Right ventricle myocardium superior (tissue), 1 donor: ENCODE measurements at regions not wholly inside any gene's neighbourhood (a gene's known extent, or its start where the extent isn't known, plus 50 kb on each side); places are given as distances from the start of the nearest gene placed in this dataset.
"Not testable (repeated sequence)": the region's sequence is repeated elsewhere in the genome, so short reads cannot be mapped to it uniquely, and the experiment has no call there.

Experiments used
- ATAC-seq: fragments of 200-7000 bp; cut with Tn5 transposase; one replicate; pipeline ENCODE4 v1.9.1; 2020; ENCODE audit warnings: mild to moderate bottlenecking; ENCODE audit not compliant: poor library complexity
- DNase-seq: peaks from one replicate; pipeline ENCODE4 v3.0.0-alpha.2; 2020
- intact Hi-C: fragments of 100-400 bp; cut with DNase I; formaldehyde crosslinking; loops from one replicate; pipeline ENCODE4 v1.11.2; 2022
- donor health status: DM: no; HTN: yes; CAD: no; lungs with severe emphysema.

GRCh38 chr7:76117306-76117991 is 69.5 kb downstream of the MDH2 start:
- DNase-seq, ATAC-seq, intact Hi-C loops: not testable (repeated sequence)

DNA sequence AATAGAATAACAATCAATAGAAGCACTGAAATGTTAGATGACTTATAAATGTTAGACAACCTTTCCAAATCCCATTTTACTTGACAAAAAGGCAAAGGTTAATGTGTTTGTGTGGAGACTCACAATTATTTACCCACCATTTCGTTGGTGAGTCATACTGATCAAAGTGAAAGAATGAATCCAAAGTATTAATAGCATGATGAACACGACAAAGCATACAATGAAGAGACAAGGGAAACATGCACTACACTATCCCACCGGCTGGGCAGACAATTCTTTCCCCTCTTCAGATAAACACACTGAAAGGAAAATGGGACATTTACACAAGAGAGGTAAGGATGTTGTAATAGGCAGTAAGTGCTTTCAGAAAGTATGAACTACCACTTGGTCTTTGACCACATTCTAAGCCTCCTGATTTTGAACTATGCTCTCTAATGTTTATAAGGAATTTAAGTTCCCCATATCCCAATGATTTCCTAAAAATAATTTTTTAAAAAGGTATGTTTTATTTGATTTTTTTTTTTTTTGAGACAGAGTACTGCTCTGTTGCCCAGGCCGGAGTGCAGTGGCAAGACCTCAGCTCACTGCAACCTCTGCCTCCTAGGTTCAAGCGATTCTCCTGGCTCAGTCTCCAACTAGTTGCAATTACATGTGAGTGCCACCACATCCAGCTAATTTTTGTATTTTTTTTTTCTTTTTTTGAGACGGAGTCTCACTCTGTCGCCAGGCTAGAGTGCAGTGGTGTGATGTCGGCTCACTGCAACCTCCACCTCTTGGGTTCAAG is 70.5 kb downstream of the MDH2 start:
- DNase-seq, ATAC-seq, intact Hi-C loops: not testable (repeated sequence)

- DNase-seq (no peak), ATAC-seq (no peak)
- intact Hi-C loops = loop anchor here (10.0 kb wide), 1 partner anchor 76 kb away; the partner anchor contains the start of genes MDH2 and STYXL1
These were observed 73.1 kb downstream of the MDH2 start for GRCh38 chr7:76121044-76121443.

DNA sequence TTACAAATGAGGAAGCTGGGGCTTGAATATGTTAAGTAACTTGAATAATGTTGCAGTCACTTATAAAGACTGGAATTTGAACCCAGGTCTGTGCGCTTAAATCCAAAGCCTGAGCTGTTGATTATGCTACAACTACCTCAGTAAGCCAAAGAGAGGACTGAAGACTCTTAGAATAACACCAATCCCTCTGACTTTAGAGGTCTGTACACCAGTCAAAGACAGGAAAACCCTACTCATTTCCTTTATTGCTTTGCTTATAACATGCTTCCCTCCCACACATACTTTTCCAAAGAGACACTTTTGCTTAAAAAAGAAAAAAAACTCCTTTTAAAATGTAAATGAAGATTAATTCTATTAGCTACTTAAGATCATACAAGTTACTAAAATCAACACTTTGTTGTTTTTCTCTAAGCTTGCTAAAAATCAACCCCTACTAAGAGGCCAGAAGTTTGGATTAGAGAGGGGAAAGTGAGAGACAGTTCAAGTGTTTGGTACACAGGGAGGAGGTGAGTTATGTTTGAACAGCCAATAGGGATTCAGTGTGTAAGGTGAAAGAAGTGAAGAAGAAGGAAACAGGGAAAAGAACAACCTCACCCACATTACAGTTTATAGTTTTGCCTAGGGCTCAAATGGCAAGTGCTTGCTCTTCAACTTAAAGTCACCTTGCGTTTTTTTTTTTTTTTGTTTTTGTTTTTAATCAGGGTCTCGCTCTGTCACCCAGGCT is 74.8 kb downstream of the MDH2 start:
- intact Hi-C loops = loop anchor here (10.0 kb wide), 1 partner anchor 78 kb away; the partner anchor contains the start of genes MDH2 and STYXL1
- ATAC-seq (no peak), DNase-seq (no peak)

DNA sequence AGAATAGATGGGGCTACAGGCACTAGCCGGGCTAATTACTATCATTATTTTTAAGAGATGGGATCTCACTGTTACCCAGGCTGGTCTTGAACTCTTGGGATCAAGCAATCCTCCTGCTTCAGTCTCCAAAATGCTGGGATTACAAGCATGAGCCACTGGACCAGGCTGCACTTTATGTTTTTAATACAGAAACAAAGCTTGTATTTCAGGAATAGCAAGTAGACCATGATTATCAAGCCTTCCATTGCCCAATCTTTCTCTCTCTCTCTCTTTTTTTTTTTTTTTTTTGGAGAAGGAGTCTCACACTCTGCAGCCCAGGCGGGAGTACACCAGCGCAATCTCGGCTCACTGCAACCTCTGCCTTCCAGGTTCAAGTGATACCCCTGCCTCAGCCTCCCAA is 75.4 kb downstream of the MDH2 start:
- no peak for DNase-seq
- intact Hi-C loops = loop anchor here (10.0 kb wide), 1 partner anchor 79 kb away; the partner anchor contains the start of genes MDH2 and STYXL1

DNA sequence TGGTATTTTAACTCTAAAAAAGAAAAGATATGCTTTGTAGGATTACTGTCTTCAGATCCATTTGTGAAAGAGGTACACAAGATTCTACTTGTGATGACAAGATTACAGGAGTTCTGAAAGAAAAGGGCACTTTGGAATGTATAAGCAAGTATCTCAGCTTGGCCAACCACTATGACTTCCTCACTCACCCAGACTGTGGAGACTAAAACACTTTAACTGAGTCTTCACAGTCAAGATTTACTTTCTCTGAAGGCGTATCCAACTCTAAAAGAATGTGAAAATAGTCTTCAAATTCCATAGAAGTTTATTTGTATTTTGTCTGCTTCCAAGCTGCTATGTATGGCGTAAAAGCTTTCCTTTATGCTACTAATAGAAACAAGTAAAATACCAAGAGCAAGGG is 76.1 kb upstream of the SRRM3 start:
- intact Hi-C loops = loop anchor here (10.0 kb wide), 1 partner anchor 81 kb away; the partner anchor contains the start of genes MDH2 and STYXL1

More for the DNA sequence above, 75.4 kb downstream of the MDH2 start:
- ATAC-seq = no peak

GRCh38 chr7:76126632-76127031 is 75.1 kb upstream of the SRRM3 start:
- ATAC-seq = no peak
- no peak for DNase-seq
- intact Hi-C loops = loop anchor here (10.0 kb wide), 1 partner anchor 82 kb away; the partner anchor contains the start of genes MDH2 and STYXL1

More for the DNA sequence above, 76.1 kb upstream of the SRRM3 start:
- ATAC-seq = no peak
- no peak for DNase-seq

DNA sequence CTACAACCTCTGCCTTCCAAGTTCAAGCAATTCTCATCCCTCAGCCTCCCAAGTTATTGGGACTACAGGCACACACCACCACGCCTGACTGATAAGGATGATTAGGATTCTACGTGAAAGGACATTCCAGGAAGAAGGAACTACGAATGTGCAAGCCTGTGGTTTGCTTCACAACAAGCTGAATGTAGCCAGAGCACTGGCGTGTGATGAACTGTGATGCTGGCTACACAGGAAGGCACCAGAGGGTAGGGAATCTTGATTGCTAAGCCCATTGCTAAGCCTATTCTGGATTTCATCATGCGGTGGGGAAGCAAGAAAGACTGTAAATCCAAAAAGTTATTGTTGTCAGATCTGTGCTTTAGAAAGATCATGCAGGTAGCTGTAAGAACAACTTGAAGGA is 72.3 kb upstream of the SRRM3 start:
- intact Hi-C loops = loop anchor here (10.0 kb wide), 1 partner anchor 85 kb away; the partner anchor contains the start of genes MDH2 and STYXL1
- DNase-seq (no peak), ATAC-seq (no peak)

GRCh38 chr7:76129836-76130235 is 71.9 kb upstream of the SRRM3 start:
- intact Hi-C loops = loop anchor here (10.0 kb wide), 1 partner anchor 85 kb away; the partner anchor contains the start of genes MDH2 and STYXL1
- DNase-seq (no peak), ATAC-seq (no peak)

GRCh38 chr7:76130661-76131060 is 71.0 kb upstream of the SRRM3 start:
- peak; percentile 75 for ATAC-seq
- intact Hi-C loops, DNase-seq: not testable (repeated sequence)

- ATAC-seq, DNase-seq, intact Hi-C loops: not testable (repeated sequence)
These were observed 69.8 kb upstream of the SRRM3 start for GRCh38 chr7:76131887-76132286.

DNA sequence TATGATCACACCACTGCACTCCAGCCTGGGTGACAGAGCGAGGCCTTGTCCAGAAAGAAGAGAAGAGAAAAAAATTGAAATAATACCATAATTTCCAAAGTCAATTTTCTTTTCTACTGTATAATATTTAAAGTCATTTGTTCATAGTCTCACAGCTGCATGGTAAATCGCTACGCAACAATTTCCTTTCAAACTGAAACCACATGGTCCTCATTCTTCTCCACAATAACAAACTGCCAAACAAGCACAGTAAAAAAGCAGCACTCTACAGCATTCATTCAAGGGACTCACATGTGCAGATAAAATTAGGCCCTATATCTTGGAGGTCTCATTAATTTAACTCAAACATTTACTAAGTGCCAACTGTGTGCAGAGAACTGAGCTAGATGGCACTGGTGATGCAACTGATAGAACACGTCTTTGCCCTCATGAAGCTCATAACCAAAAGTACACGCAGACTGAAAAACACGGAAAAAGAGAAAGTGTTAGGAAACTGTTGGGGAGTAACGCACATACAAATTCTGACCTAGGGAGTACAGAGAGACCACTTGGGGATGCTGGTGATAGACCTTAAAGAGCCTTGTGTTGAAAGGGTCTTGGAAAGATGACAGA is 68.4 kb upstream of the SRRM3 start:
- no peak for ATAC-seq
- intact Hi-C loops = no loop called here
- no peak for DNase-seq

- intact Hi-C loops = no loop called here
- ATAC-seq (no peak), DNase-seq (no peak)
These were observed 67.9 kb upstream of the SRRM3 start for GRCh38 chr7:76133839-76134238.

DNA sequence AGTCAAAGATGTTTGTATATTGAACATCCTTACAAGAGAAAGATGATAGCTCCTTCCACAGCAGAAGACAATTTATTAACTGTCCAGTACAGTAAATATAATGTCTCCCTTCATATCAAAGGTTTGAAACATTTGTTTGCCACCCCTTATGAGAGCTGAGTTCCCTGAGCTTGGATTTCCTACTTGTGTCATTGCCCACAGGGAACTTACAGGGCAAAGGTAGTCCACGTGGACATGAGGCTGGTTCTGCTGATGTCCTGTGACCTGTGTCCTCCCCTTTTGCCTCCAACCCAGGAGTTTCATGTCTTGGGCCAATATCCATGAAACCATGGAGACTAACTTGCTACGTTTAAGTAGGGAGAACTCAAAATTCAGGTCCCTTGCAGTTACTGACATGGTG is 66.4 kb upstream of the SRRM3 start:
- intact Hi-C loops, ATAC-seq, DNase-seq: not testable (repeated sequence)

- intact Hi-C loops, ATAC-seq, DNase-seq: not testable (repeated sequence)
These were observed 63.0 kb upstream of the SRRM3 start for GRCh38 chr7:76138577-76139313.

DNA sequence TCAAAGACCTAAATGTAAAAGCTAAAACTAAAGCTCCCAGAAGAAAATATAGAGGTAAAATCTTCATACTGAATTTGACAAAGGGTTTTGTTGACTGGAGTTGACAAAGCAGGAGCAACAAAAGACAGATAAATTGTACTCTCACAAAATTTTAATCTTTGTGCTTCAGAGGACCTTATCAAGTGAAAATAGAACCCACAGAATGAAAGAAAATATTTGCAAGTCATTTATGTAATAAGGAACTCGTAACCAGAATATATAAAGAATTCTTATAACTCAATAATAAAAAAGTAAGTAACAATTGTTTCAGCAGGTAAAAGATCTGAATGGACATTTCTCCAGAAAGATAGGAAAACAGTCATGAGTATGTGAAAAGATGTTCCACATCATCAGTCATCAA is 62.0 kb upstream of the SRRM3 start:
- intact Hi-C loops = no loop called here
- ATAC-seq = no peak
- no peak for DNase-seq

GRCh38 chr7:76140259-76140658 is 61.4 kb upstream of the SRRM3 start:
- ATAC-seq, DNase-seq, intact Hi-C loops: not testable (repeated sequence)

GRCh38 chr7:76142861-76143260 is 58.8 kb upstream of the SRRM3 start:
- DNase-seq (no peak), ATAC-seq (no peak)
- intact Hi-C loops = no loop called here
